HCT116 (cell line): ENCODE measurements at regions not wholly inside any gene's neighbourhood (a gene's known extent, or its start where the extent isn't known, plus 50 kb on each side); places are given as distances from the start of the nearest gene placed in this dataset.

Experiments
- ATAC-seq: fragments of 200-7000 bp; cut with Tn5 transposase; 2 replicates; pipeline ENCODE4 v1.9.1; 2020; ENCODE audit warnings: mild to moderate bottlenecking, moderate library complexity
- BruUV-seq: library from RNA; stranded (reverse); fragments of 400-500 nt; replicated peaks from 2 replicates; lab custom pipeline; 2021; lab: Mats Ljungman, UMichigan
- CTCF ChIA-PET: fragments of 300-600 bp; sonication (Branson Sonifier 250); formaldehyde crosslinking; loops from one replicate; lab custom pipeline; 2021; ENCODE audit warnings: antibody characterized with exemption; lab: Charles Lee
- POLR2A ChIA-PET: fragments of 300-600, 350-600 bp; sonication (Branson Sonifier 250); formaldehyde crosslinking; loops from one replicate; lab custom pipeline; 2021; ENCODE audit warnings: antibody characterized with exemption; lab: Charles Lee
- RAD21 ChIA-PET, 2 experiments: fragments of 300-600 bp; sonication (Branson Sonifier 250); formaldehyde crosslinking; loops; one replicate each; lab custom pipeline; 2023; ENCODE audit warnings: low total read pairs in 2 of 2; ENCODE audit not compliant: uncharacterized antibody in 2 of 2, unreplicated experiment in 2 of 2, low non-redundant PET in 1 of 2; lab: Charles Lee
- DNase-seq: peaks from one replicate; pipeline ENCODE4 v3.0.0-alpha.2; 2010; ENCODE audit warnings: low read depth, low spot score
- H2AFZ ChIP-seq: fragments of 200-600 bp; shearing (Covaris generic), sonication (generic); 2 replicates; pipeline ENCODE4 v1.6.1; 2017; ENCODE audit warnings: low read depth, mixed run types, mixed read lengths, antibody characterized with exemption, low read length; ENCODE audit not compliant: poor library complexity, severe bottlenecking
- H3K27ac ChIP-seq: 2 replicates; pipeline ENCODE4 v1.5.1; 2012; ENCODE audit warnings: low read depth, low read length
- H3K27me3 ChIP-seq: fragments of 200-600 bp; sonication (generic); 2 replicates; pipeline ENCODE4 v1.6.1; 2016; ENCODE audit warnings: mixed run types, low read length, mixed read lengths; ENCODE audit not compliant: insufficient read depth
- H3K36me3 ChIP-seq, 2 experiments: fragments of 200-500 bp in 1 of 2; fragments of 200-600 bp in 1 of 2; sonication (Bioruptor generic) in 1 of 2; sonication (generic) in 1 of 2; 2 replicates each; pipeline versions ENCODE4 v1.5.1 to v1.6.1; 2014 to 2016; ENCODE audit warnings: low read length in 2 of 2, inconsistent platforms in 1 of 2, mixed read lengths in 1 of 2, mixed run types in 1 of 2; ENCODE audit not compliant: insufficient read depth in 2 of 2, control insufficient read depth in 1 of 2
- H3K4me1 ChIP-seq, 2 experiments: fragments of 200-600 bp in 1 of 2; sonication (generic) in 1 of 2; 2 replicates each; pipeline versions ENCODE4 v1.5.1 to v1.6.1; 2012 to 2017; ENCODE audit warnings: low read length in 2 of 2, inconsistent platforms in 1 of 2, mild to moderate bottlenecking in 1 of 2, mixed read lengths in 1 of 2, mixed run types in 1 of 2, moderate library complexity in 1 of 2; ENCODE audit not compliant: insufficient read depth in 2 of 2, control insufficient read depth in 1 of 2
- H3K4me2 ChIP-seq: fragments of 200-600 bp; sonication (generic); 2 replicates; pipeline ENCODE4 v1.6.1; 2017; ENCODE audit warnings: mixed run types, low read length, mixed read lengths
- H3K4me3 ChIP-seq, 2 experiments: fragments of 200-600 bp in 1 of 2; sonication (generic) in 1 of 2; replicated peaks in 1 of 2; 2 replicates each; pipeline ENCODE4 v1.5.1; 2011 to 2016; ENCODE audit warnings: low read length in 2 of 2, control low read depth in 1 of 2, low read depth in 1 of 2, mild to moderate bottlenecking in 1 of 2, mixed read lengths in 1 of 2, mixed run types in 1 of 2
- H3K79me2 ChIP-seq: fragments of 200-600 bp; sonication (generic); 2 replicates; pipeline ENCODE4 v1.6.1; 2017; ENCODE audit warnings: mild to moderate bottlenecking, mixed run types, low read length, moderate library complexity, mixed read lengths; ENCODE audit not compliant: insufficient read depth
- H3K9ac ChIP-seq: fragments of 200-600 bp; sonication (generic); 2 replicates; pipeline ENCODE4 v1.6.1; 2016; ENCODE audit warnings: low read length, mixed read lengths
- H3K9me2 ChIP-seq: fragments of 200-600 bp; sonication (generic), shearing (Covaris generic); 2 replicates; pipeline ENCODE4 v1.6.1; 2017; ENCODE audit warnings: mixed run types, mild to moderate bottlenecking, moderate library complexity; ENCODE audit not compliant: insufficient read depth
- H3K9me3 ChIP-seq, 2 experiments: fragments of 200-500 bp in 1 of 2; fragments of 200-600 bp in 1 of 2; sonication (Bioruptor generic) in 1 of 2; sonication (generic) in 1 of 2; 2 replicates each; pipeline ENCODE4 v1.6.1; 2014 to 2017; ENCODE audit warnings: low read length in 2 of 2, mixed read lengths in 2 of 2, inconsistent platforms in 1 of 2, low read depth in 1 of 2, mild to moderate bottlenecking in 1 of 2, mixed run types in 1 of 2, moderate library complexity in 1 of 2; ENCODE audit not compliant: control insufficient read depth in 1 of 2, insufficient read depth in 1 of 2
- H4K20me1 ChIP-seq: fragments of 200-600 bp; sonication (generic), shearing (Covaris generic); 2 replicates; pipeline ENCODE4 v1.6.1; 2017; ENCODE audit warnings: mixed run types, mild to moderate bottlenecking, moderate library complexity; ENCODE audit not compliant: insufficient read depth
- CEBPB ChIP-seq: IDR thresholded peaks from 2 replicates; pipeline ENCODE4 v1.6.1; 2012; ENCODE audit warnings: low read depth
- EGR1 ChIP-seq: IDR thresholded peaks from 2 replicates; pipeline ENCODE4 v1.6.1; 2012; ENCODE audit warnings: low read depth
- ELF1 ChIP-seq: IDR thresholded peaks from 2 replicates; pipeline ENCODE4 v1.6.1; 2012; ENCODE audit warnings: low read depth, borderline replicate concordance
- FOSL1 ChIP-seq: IDR thresholded peaks from 2 replicates; pipeline ENCODE4 v1.6.1; 2012; ENCODE audit warnings: low read depth
- JUND ChIP-seq: IDR thresholded peaks from 2 replicates; pipeline ENCODE4 v1.6.1; 2012
- POLR2A ChIP-seq: IDR thresholded peaks from 2 replicates; pipeline ENCODE4 v1.7.0; 2011; ENCODE audit warnings: borderline replicate concordance; ENCODE audit not compliant: insufficient read depth, insufficient read length; ENCODE audit errors: extremely low read depth
- RAD21 ChIP-seq: IDR thresholded peaks from 2 replicates; pipeline ENCODE4 v1.6.1; 2012; ENCODE audit warnings: low read depth, mild to moderate bottlenecking
- SIN3A ChIP-seq: IDR thresholded peaks from 2 replicates; pipeline ENCODE4 v1.6.1; 2012; ENCODE audit warnings: low read depth
- SRF ChIP-seq: IDR thresholded peaks from 2 replicates; pipeline ENCODE4 v1.6.1; 2012; ENCODE audit warnings: low read depth
- ZFX ChIP-seq: fragments of 450-650 bp; IDR thresholded peaks from 2 replicates; pipeline ENCODE4 v1.6.1; 2017
- ZNF274 ChIP-seq: fragments of 200-500 bp; sonication (Bioruptor generic); IDR thresholded peaks from 2 replicates; pipeline ENCODE4 v1.6.1; 2014; ENCODE audit warnings: mild to moderate bottlenecking, low read depth, low read length, inconsistent platforms
- intact Hi-C: fragments of 100-400 bp; cut with micrococcal nuclease; formaldehyde crosslinking; loops from 2 replicates; pipeline ENCODE4 v1.10.0; 2022
- TF ChIP-seq, protein P1 (sequence below): IDR thresholded peaks from 2 replicates; pipeline ENCODE4 v1.6.1; 2011; ENCODE audit warnings: mild to moderate bottlenecking, low read length, moderate library complexity; ENCODE audit not compliant: insufficient replicate concordance; ENCODE audit errors: extremely low read depth
- TF ChIP-seq, protein P2 (sequence below): IDR thresholded peaks from 2 replicates; pipeline ENCODE4 v1.6.1; 2012
- TF ChIP-seq, protein P3 (sequence below): IDR thresholded peaks from 2 replicates; pipeline ENCODE4 v1.6.1; 2012; ENCODE audit warnings: low read depth
- TF ChIP-seq, protein P4 (sequence below), 3 experiments: fragments of 200-600 bp in 1 of 3; sonication (generic) in 1 of 3; IDR thresholded peaks in 2 of 3; conservative IDR thresholded peaks in 1 of 3; 2 replicates each; pipeline ENCODE4 v1.5.1; 2012 to 2017; ENCODE audit warnings: low read depth in 2 of 3, low read length in 2 of 3, antibody characterized with exemption in 1 of 3, borderline replicate concordance in 1 of 3, control low read depth in 1 of 3, mild to moderate bottlenecking in 1 of 3, mixed read lengths in 1 of 3, mixed run types in 1 of 3, moderate library complexity in 1 of 3; ENCODE audit not compliant: insufficient read depth in 1 of 3
- TF ChIP-seq, protein P5 (sequence below): IDR thresholded peaks from 2 replicates; pipeline ENCODE4 v1.6.1; 2012

DNA sequence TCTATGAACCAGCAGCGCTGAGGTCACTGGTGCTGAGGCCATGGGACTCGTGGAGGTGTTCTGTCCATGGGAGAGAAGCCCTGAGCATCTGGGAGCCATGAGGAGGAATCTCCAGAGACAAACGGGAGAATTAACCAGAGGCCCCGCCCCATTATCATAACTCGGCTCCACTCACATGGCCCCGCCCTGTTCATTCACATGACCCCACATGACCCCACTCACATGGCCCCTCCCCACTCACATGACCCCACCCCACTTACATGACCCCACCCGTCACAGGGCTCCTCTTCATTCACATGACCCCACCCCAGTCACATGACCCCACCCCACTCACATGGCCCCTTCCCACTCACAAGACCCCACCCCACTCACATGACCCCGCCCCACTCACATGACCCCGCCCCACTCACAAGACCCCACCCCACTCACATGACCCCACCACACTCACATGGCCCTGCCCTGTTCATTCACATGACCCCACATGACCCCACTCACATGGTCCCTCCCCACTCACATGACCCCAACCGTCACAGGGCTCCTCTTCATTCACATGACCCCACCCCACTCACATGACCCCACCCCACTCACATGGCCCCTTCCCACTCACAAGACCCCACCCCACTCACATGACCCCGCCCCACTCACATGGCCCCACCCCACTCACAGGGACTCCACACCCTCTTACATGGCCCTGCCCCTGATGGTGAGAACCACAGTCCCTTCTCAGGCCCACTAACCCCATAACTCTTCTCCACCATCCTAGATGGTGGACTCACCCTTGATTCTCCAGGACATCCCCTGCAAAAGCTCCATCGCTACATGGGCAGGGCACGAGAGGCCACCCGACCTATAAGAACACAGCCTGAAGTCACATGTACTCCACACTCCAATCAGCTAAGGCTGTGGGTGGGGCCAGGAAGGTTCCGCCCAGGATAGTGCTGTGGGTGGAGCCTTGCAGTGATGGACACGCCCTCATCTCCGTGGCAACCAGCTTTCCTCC, 151.1 kb upstream of the SFSWAP start:
- H3K4me2 ChIP-seq = no peak overlapping the region
- no peaks in the 10 kb centered on the region for H3K36me3 ChIP-seq
- POLR2A ChIA-PET = no interaction called here
- no peaks in the 10 kb centered on the region for H3K27me3 ChIP-seq
- no peak overlapping the region for H3K9ac ChIP-seq
- no peaks in the 10 kb centered on the region for H4K20me1 ChIP-seq
- H3K9me2 ChIP-seq = no peaks in the 10 kb centered on the region
- no peak overlapping the region for H2AFZ ChIP-seq
- no peak overlapping the region for H3K4me3 ChIP-seq
- H3K4me1 ChIP-seq = no peaks in the 10 kb centered on the region
- no peaks in the 10 kb centered on the region for H3K9me3 ChIP-seq
- ATAC-seq (peak; percentile 84), DNase-seq (peak; percentile 26)
- no peaks in the 10 kb centered on the region for H3K79me2 ChIP-seq
- H3K27ac ChIP-seq = no peak overlapping the region
- intact Hi-C loops = no loop called here
- RAD21 ChIA-PET = no interaction called here
- no peak for TF ChIP-seq JUND
- TF ChIP-seq, protein P1, sequence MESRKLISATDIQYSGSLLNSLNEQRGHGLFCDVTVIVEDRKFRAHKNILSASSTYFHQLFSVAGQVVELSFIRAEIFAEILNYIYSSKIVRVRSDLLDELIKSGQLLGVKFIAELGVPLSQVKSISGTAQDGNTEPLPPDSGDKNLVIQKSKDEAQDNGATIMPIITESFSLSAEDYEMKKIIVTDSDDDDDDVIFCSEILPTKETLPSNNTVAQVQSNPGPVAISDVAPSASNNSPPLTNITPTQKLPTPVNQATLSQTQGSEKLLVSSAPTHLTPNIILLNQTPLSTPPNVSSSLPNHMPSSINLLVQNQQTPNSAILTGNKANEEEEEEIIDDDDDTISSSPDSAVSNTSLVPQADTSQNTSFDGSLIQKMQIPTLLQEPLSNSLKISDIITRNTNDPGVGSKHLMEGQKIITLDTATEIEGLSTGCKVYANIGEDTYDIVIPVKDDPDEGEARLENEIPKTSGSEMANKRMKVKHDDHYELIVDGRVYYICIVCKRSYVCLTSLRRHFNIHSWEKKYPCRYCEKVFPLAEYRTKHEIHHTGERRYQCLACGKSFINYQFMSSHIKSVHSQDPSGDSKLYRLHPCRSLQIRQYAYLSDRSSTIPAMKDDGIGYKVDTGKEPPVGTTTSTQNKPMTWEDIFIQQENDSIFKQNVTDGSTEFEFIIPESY = no peak
- no peak for TF ChIP-seq CEBPB
- TF ChIP-seq ELF1 = no peak
- no peak for TF ChIP-seq EGR1
- no peak for TF ChIP-seq ZNF274
- TF ChIP-seq, protein P2, sequence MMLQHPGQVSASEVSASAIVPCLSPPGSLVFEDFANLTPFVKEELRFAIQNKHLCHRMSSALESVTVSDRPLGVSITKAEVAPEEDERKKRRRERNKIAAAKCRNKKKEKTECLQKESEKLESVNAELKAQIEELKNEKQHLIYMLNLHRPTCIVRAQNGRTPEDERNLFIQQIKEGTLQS = no peak
- TF ChIP-seq SIN3A = no peak
- TF ChIP-seq POLR2A = no peak
- TF ChIP-seq, protein P3, sequence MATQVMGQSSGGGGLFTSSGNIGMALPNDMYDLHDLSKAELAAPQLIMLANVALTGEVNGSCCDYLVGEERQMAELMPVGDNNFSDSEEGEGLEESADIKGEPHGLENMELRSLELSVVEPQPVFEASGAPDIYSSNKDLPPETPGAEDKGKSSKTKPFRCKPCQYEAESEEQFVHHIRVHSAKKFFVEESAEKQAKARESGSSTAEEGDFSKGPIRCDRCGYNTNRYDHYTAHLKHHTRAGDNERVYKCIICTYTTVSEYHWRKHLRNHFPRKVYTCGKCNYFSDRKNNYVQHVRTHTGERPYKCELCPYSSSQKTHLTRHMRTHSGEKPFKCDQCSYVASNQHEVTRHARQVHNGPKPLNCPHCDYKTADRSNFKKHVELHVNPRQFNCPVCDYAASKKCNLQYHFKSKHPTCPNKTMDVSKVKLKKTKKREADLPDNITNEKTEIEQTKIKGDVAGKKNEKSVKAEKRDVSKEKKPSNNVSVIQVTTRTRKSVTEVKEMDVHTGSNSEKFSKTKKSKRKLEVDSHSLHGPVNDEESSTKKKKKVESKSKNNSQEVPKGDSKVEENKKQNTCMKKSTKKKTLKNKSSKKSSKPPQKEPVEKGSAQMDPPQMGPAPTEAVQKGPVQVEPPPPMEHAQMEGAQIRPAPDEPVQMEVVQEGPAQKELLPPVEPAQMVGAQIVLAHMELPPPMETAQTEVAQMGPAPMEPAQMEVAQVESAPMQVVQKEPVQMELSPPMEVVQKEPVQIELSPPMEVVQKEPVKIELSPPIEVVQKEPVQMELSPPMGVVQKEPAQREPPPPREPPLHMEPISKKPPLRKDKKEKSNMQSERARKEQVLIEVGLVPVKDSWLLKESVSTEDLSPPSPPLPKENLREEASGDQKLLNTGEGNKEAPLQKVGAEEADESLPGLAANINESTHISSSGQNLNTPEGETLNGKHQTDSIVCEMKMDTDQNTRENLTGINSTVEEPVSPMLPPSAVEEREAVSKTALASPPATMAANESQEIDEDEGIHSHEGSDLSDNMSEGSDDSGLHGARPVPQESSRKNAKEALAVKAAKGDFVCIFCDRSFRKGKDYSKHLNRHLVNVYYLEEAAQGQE = no peak
- TF ChIP-seq RAD21 = no peak
- no peak for TF ChIP-seq SRF
- TF ChIP-seq, protein P4, sequence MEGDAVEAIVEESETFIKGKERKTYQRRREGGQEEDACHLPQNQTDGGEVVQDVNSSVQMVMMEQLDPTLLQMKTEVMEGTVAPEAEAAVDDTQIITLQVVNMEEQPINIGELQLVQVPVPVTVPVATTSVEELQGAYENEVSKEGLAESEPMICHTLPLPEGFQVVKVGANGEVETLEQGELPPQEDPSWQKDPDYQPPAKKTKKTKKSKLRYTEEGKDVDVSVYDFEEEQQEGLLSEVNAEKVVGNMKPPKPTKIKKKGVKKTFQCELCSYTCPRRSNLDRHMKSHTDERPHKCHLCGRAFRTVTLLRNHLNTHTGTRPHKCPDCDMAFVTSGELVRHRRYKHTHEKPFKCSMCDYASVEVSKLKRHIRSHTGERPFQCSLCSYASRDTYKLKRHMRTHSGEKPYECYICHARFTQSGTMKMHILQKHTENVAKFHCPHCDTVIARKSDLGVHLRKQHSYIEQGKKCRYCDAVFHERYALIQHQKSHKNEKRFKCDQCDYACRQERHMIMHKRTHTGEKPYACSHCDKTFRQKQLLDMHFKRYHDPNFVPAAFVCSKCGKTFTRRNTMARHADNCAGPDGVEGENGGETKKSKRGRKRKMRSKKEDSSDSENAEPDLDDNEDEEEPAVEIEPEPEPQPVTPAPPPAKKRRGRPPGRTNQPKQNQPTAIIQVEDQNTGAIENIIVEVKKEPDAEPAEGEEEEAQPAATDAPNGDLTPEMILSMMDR (IDR thresholded peaks at IDR 0.05 in 2 of 3, conservative IDR thresholded peaks at IDR 0.05 in 1 of 3; ENCODE audit: borderline replicate concordance in 1 of 3, insufficient read depth in 1 of 3, low read depth in 2 of 3, low read length in 2 of 3) = no peak
- no peak for TF ChIP-seq ZFX
- TF ChIP-seq, protein P5, sequence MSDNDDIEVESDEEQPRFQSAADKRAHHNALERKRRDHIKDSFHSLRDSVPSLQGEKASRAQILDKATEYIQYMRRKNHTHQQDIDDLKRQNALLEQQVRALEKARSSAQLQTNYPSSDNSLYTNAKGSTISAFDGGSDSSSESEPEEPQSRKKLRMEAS = no peak
- no peak for TF ChIP-seq FOSL1
- BruUV-seq = no TSS peak
- CTCF ChIA-PET = no interaction called here
